Muscle of back (tissue), 3 donors: ENCODE measurements at regions not wholly inside any gene's neighbourhood (a gene's known extent, or its start where the extent isn't known, plus 50 kb on each side); places are given as distances from the start of the nearest gene placed in this dataset.
A peak's percentile ranks its signal among the peaks of the same experiment; 100 is the strongest.
"Not testable (repeated sequence)": the region's sequence is repeated elsewhere in the genome, so short reads cannot be mapped to it uniquely, and the experiment has no call there.

ENCODE experiments used
- DNase-seq, 3 donors: peaks; one replicate each; pipeline versions ENCODE4 v3.0.0 to v3.0.0-alpha.2; 2013

DNA sequence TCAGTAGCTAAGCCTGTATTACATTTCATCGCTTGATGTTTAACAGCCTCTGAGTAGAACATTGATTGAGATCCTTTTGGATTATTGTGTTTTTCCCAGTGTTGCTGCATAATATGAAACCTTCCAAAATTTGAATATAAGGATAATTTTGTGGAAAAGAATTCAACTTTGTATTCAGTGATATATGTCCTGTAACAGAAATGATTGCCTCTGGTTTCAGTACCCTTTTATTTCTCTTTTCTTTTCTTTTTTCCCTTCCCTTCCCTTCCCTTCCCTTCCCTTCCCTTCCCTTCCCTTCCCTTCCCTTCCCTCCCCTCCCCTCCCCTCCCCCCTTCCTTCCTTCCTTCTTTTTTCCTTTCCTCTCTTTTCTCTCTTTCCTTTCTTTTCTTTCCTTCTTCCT lies 74.6 kb downstream of the UTRN start:
- no peak for DNase-seq

DNA sequence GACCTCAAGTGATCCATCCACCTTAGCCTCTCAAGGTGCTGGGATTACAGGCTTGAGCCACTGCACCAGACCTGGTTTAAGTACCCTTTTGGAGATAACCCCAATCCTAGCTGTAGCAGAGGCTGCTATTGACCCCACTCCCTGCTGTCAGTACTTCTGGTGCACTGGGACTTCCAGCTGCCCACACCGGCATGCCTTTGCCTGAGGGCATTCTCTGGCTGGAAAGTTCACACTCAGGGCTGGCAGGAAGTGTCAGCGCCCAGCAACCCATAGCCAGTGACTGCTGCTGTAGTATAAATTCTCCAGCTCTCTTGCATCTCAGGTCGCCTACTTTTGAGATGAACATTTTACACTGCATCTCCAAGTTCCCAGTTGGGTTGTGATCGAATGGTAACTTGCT lies 75.3 kb downstream of the UTRN start:
- DNase-seq: no peak

DNA sequence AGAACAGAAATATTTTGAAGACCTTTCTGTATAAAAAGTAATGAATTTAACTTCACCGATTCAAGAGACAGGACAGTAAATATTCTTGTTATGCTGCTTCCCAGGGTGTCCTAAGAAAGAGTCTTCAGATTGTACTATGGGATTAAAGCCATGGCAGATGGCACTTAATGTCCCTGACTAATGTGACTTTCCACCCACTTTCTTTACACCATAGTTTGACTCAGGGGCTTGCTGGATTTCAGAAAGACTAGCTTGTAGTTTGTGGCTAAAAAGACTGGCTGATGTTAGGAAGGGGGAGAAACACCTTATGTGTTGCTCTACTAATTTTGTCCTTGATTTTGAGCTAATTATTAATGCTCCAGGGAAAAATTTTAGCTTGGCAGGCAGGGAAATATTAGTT lies 75.9 kb downstream of the UTRN start:
- no peak for DNase-seq

DNA sequence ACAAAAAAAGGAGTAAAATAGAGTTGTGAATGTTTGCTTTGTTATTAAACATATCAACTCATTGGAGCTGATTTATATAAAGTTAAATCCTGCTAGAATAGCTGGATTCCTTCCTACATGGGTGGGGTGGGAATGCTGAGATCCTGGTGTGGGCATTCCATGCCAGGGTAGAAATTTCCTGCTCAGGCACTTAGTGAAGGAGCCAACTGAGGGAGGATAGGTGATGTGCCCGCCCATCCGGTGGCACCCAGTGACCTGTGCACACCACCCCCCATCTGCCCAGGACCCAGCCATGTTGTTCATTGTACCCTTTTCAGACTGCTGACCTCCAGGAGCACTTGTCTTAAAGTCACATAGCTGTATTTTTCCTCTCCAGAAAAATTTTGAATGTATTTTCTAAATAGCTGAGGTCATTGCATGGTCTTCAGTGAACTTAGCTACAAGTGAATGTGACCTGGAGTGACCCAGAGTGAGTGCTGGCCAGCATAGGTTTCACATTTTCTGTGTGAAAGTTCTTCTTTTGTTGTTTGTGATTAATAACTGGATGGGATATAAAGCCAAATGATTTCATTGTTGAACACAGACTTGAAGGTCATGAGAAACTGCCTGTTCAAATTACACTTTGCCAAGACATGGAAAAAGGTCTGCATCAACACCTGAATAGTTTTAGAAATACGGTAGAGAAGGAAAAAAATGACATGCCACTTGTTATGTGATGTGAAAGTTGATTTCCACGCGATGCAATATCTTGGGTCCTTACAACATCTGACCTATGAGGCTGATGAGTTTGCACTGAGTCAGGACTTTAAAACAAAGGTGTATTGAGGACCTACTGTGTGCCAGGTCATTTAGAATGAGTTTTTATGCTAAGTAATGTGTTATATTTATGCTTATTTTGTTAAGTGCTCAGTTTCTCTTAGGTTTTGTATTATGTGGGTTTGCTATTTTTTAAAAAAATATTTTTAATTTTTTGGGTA lies 77.2 kb downstream of the UTRN start:
- no peak for DNase-seq

DNA sequence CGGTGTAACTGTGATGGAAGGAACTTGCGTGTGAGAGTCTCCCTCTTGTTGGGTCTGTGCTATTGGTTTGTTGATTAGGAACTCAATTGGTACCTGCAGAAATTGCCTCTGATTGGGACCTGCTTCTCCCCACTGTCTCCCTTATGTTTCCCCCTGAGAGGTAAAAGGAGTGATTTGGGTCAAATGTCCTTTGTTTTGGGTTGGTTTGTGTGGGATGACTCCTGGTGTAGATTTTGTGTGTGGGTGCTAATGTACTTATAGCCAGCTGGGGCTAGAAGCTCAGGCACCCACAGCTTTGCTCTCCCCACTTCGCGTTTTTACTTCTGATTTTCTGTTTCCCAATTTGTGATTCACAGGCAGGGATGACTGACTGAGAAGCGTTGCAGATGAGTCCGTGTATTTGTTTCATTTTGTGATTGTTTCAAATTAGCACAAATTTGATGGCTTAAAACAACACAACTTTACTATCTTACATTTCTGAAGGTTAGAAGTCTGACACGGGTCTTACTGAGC lies 79.1 kb downstream of the UTRN start:
- DNase-seq: no peak

DNA sequence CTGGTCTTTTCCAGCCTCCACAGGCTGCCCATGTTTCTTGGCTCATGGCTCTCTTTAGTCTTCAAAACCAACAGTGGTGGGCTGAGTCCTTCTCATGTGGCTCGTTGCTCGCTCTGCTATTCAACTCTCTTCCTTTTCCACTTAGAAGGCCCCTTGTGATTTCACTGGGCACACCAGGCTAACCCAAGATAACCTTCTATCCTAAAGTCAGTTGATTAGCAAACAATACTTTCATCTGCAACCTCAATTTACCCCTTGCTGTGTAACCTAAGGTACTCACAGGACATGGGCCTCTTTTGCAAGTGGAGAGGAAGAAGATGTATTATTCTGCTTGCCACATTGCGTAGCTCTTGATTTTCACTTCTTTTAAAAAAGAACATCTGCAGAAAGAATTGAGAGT lies 79.6 kb downstream of the UTRN start:
- DNase-seq: no peak

DNA sequence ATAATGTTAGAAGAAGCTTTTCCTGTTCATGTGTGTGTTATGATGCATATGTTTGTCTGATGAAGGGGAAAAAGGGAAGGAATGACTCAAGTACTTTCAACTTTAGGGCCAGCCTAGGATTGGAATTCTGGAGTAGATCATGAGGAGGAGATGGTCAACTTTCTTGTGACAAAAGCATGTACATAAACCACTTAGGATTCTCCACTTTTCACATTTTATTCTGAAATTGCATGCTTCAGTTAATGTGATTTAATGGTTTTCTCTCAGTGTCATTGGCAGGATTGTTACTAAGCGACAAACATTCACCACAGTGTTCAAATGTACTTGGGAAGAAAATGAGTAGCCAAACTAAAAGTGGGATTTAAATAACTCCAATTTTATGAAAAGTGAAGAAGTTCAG lies 80.1 kb downstream of the UTRN start:
- peak in 1 of 3 donors; percentile 51 for DNase-seq

DNA sequence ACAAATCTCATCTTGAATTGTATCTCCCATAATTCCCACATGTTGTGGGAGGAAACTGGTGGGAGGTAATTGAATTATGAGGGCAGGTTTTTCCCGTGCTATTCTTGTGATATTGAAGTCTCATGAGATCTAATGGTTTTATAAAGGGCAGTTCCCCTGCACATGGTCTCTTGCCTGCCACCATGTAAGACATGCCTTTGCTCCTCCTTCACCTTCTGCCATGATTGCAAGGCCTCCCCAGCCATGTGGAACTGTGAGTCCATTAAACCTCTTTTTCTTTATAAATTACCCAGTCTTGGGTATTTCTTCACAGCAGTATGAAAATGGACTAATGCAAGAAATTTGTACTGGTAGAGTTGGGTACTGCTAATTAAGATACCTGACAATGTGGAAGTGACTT lies 84.6 kb downstream of the UTRN start:
- not testable (repeated sequence) for DNase-seq

DNA sequence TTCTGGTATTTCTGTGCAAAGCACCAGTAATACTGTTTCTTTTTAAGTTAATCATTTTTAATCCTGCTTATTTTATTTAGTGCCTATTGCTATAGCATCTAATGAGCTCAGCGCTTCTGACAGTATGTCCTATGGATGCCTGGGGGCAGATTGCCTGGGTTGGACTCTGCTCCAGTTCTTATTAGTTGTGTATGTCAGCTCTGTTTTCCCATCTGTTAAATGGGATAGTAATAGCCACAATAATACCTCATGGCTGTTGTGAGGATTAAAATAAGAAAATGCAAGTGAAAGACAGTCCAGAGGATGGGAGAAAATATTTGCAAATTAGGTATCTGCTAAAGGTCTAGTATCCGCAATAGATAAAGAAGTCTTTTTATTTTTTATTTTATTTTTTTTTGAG lies 87.0 kb downstream of the UTRN start:
- DNase-seq: no peak

DNA sequence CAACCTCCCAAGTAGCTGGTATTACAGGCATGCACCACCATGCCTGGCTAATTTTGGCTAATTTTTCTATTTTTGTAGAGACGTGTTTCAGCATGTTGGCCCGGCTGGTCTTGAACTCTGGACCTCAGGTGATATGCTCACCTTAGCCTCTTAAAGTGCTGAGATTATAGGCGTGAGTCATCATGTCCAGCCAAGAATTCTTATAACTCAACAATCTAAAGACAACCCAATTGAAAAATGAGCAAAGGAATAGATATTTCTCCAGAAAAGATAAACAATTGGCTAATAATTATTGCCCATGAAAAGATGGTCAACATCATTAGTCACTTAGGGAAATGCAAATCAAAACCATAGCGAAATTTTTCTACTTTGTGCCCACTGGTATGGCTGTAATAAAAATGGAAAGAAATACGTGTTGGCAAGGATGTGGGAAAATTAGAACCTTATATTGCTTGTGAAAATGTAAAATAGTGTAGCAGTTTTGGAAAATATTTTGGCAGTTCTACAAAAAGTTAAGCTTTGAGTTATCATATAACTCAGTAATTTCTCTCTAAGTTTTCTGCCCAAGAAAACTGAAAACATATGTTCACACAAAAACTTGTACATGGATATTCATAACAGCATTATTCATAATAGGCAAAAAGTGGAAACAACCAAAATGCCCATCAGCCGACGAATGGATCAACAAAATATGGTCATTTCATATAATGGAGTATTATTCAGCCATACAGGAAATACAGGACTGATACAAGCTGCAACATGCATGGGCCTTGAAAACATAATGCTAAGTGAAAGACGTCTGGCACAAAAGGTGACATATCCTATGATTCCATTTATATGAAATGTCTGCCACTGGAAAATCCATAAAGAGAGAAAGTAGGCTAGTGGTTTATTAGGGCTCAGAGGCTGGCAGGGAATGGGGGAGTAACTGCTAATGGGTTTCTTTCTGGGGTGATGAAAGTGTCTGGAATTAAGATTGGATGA lies 87.8 kb downstream of the UTRN start:
- DNase-seq: peak in 1 of 3 donors; percentile 51

DNA sequence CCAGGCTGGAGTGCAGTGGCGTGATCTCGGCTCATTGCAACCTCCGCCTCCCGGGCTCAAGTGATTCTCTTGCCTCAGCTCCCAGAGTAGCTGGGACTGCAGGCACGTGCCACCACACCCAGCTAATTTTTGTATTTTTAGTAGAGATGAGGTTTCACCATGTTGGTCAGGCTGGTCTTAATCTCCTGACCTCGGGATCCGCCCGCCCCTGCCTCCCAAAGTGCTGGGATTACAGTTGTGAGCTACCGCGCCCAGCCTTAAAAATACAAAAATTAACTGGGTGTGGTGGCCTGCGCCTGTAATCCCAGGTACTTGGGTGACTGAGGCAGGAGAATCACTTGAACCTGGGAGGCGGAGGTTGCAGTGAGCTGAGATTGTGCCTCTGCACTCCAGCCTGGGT lies 89.4 kb downstream of the UTRN start:
- not testable (repeated sequence) for DNase-seq

DNA sequence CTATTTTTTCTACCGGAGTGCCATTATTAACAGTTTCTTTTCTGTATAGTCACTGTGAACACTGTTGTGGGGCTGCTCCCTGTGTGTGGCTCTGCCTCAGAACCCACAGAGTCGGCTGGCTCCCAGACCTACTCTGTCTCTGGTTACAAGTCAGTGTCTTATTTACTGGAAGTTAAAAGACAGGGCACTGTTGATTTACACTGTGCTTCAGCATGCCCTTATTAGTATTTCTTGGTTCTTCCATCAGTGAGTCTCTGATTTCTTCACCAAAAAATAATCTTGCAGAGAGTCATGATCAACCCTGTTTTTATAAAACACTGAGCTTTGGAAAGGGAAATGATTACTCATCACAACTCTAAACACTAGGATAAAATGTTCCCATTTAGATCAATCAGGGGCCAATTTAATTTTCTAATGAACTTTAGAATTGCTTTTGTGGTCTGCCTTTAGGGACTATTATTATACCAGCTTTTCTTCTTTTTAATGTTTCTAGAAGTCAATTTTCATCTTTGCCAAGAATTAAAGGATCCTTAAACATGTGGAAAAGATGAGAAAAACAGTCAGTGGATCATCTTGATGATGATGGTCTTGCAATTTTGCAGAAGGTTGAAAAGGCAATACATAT lies 92.6 kb downstream of the UTRN start:
- DNase-seq: peak in 2 of 3 donors; percentile 33 to 48

DNA sequence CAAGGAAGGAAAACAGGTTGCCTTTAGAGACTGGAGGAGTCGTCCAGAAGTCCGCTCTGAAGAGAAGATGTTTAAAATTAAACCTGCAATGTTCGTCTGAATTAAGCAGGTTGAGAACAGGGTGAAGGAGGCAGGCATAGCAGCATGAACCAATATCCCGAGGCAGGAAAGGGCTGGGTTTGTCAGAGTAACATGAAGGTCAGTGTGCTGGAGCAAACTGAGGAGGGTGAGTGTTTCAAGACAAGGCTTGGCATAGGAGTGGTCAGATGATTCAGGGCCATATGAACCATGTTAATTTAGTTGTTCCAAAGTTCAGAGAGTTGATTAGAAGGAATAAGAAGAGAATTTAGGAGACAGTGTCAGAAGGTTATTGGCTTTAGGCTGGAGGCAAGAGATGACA lies 93.3 kb downstream of the UTRN start:
- DNase-seq: no peak

DNA sequence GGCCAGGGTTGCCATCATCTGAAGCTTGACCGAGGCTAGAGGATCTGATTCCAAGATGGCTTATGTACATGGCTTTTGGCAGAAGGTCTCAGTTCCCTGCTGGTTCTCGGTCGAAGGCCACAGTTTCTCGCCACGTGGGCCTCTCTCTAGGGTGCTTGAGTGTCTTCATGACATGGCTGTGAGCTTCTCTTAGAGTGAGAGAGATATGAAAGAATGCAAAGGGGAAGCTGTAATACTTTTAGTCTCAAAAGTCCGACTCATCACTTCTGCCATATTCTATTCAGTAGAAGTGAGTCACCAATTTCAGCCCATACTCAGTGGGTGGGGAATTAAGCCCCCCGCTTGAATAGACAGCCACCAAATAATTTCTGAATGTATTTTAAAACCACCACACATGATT lies 94.2 kb downstream of the UTRN start:
- DNase-seq: peak in 1 of 3 donors; percentile 54

DNA sequence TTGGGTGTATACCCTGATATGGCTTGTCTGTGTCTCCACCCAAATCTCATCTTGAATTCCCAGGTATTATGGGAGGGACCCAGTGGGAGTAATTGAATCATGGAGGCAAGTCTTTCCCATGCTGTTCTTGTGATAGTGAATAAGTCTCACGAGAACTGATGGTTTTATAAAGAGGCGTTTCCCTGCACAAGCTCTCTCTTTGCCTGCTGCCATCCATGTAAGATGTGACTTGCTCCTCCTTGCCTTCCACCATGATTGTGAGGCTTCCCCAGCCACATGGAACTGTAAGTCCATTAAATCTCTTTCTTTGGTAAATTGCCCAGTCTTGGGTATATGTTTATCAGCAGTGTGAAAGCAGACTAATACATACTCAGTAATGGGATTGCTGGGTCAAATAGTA lies 96.4 kb downstream of the UTRN start:
- DNase-seq: not testable (repeated sequence)

DNA sequence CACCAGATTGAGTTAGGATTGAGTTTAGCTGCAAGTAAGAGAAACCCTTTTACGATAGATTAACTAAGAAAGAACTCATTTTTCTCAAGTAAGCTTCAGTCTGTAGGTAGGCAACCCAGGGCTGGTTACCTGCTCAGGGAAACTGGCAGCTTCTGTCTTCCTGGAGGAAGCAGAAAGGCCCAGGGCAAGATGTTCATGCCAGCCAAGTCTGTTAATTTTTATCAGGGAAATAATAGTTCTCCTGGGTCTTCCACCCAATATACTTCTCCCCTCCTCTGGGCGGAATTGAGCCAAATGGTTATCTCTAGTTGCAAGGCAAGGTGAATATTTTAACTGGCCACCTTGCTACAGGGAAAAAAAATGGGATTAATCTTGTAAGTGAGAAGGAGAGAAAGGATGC lies 98.2 kb downstream of the UTRN start:
- no peak for DNase-seq

DNA sequence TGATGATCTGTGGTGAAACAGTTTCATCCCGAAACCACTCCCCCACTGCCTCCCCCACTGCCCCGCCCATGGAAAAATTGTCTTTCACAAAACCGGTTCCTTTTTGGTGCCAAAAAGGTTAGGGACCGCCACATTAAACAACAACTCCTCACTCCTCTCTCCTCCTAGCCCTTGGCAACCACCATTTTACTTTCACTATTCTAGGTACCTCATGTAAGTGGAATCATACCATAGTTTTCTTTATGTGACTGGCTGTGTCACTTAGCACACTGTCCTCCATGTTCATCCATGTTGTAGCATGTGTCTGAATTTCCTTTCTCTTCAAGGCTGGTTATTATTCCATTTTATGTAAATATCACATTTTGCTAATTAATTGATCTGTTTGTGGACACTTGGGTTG lies 99.3 kb downstream of the UTRN start:
- no peak for DNase-seq

DNA sequence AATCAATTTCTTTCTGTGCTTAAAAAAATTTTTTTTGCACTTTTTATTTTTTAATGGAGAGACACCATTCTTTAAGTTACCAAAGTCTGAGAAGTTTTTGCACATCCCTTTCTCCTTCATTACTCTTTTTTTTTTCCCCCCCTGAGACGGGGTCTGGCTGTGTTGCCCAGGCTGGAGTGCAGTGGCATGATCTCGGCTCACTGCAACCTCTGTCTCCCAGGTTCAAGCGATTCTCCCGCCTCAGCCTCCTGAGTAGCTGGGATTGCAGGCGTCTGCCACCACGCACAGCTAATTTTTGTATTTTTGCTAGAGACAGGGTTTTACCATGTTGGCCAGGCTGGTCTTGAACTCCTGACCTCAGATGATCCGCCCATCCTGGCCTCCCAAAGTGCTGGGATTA lies 104.3 kb downstream of the UTRN start:
- DNase-seq: not testable (repeated sequence)

DNA sequence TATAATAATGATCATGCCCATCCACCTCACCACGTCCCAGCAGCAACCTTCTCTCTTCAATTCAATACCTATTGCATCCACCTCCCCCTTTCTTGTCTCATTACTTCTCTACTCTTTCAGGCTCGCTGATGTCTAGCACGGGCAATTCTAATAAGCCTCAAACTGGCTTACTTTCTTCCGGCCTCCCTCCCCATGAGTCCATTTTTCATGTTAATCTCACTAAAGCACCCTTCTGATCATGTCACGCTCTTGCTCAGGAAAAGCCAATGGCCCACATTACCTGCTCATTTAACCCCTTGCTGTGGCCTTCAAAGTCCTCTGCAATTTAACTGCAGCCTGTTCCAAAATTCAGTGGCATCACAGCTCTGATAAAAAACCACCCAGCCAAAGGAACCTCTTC lies 105.1 kb downstream of the UTRN start:
- no peak for DNase-seq

DNA sequence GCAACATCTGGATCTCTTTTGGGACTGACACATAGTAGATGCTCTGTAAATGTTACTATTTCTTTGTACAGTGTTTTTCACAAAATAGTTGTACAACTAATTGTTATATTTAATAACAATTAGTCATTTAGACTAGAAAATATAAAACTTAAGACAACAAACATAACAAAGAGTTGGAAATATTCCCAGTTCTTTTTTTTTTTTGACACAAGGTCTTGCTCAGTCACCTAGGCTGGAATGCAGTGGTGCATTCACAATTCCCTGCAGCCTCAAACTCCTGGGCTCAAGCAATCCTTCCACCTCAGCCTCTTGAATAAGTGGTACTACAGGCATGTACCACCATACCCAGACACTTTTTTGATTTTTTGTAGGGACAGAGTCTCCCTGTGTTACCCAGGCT lies 105.8 kb downstream of the UTRN start:
- DNase-seq: no peak

DNA sequence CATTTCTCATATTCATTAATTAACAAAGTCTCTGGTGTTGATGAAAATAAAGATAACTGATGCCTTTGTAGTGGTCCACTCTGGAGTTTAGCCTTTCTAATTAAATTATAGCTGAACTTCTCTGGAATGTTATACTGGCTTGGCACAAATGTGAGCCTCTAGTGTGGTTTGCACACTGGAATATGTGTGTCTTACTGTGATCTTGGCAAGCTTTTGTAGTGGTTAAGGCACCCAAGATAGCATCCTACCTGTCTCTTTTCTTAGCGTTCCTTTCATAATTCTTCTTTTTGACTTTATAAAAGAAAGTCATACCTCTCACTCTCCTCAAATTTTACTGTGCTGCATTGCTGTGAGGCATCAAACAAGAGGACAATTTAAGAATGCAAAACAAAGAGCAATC lies 107.4 kb downstream of the UTRN start:
- DNase-seq: no peak

DNA sequence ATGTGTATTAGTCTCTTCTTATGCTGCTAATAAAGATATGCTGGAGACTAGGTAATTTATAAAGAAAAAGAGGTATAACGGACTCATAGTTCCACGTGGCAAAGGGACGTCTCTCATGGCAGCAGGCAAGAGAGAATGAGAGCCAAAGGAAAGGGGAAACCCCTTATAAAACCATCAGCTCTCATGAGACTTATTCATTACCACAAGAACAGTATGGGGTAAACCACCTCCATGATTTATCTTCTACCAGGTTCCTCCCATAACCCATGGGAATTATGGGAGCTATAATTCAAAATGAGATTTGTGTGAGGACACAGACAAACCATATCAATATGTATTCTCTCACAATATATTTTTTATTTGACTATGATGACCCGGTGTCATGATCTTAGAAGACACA lies 109.1 kb downstream of the UTRN start:
- no peak for DNase-seq
